Right kidney (tissue), 1 donor: ENCODE measurements at regions not wholly inside any gene's neighbourhood (a gene's known extent, or its start where the extent isn't known, plus 50 kb on each side); places are given as distances from the start of the nearest gene placed in this dataset.

Source experiments
- DNase-seq: peaks from one replicate; pipeline ENCODE4 v3.0.0-alpha.2; 2016

GRCh38 chr13:44223770-44224444 is 149.7 kb upstream of the SERP2 start:
- no peak for DNase-seq

GRCh38 chr13:44224450-44225149 is 149.0 kb upstream of the SERP2 start:
- DNase-seq, result no peak

- no peak for DNase-seq
These were observed 144.1 kb upstream of the SERP2 start for GRCh38 chr13:44229371-44230030.

GRCh38 chr13:44230071-44230470 is 143.6 kb upstream of the SERP2 start:
- no peak for DNase-seq

- no peak for DNase-seq
These were observed 142.9 kb upstream of the SERP2 start for GRCh38 chr13:44230736-44231135.

GRCh38 chr13:44231786-44232516 is 141.7 kb upstream of the SERP2 start:
- peak; percentile 47 for DNase-seq

GRCh38 chr13:44232774-44233173 is 140.8 kb upstream of the SERP2 start:
- peak; percentile 50 for DNase-seq

- no peak for DNase-seq
These were observed 139.1 kb upstream of the SERP2 start for GRCh38 chr13:44234566-44234965.

GRCh38 chr13:44236370-44236769 is 137.3 kb upstream of the SERP2 start:
- peak; percentile 31 for DNase-seq

GRCh38 chr13:44236801-44237207 is 136.8 kb upstream of the SERP2 start:
- DNase-seq, result no peak

- peak; percentile 25 for DNase-seq
These were observed 136.3 kb upstream of the SERP2 start for GRCh38 chr13:44237276-44237767.

- DNase-seq, result no peak
These were observed 135.7 kb upstream of the SERP2 start for GRCh38 chr13:44237881-44238421.

GRCh38 chr13:44240611-44241145 is 132.9 kb upstream of the SERP2 start:
- DNase-seq, result no peak

- no peak for DNase-seq
These were observed 132.0 kb upstream of the SERP2 start for GRCh38 chr13:44241638-44242037.

- no peak for DNase-seq
These were observed 130.9 kb upstream of the SERP2 start for GRCh38 chr13:44242766-44243165.

GRCh38 chr13:44243198-44243857 is 130.3 kb upstream of the SERP2 start:
- peak; percentile 30 for DNase-seq

GRCh38 chr13:44244288-44244687 is 129.3 kb upstream of the SERP2 start:
- DNase-seq, result no peak

GRCh38 chr13:44249431-44249836 is 124.2 kb upstream of the SERP2 start:
- DNase-seq, result peak; percentile 39

GRCh38 chr13:44252938-44253337 is 120.7 kb upstream of the SERP2 start:
- no peak for DNase-seq

- DNase-seq, result no peak
These were observed 117.8 kb upstream of the SERP2 start for GRCh38 chr13:44255771-44256364.

- no peak for DNase-seq
These were observed 115.8 kb upstream of the SERP2 start for GRCh38 chr13:44257796-44258195.
